Activated CD4-positive, alpha-beta T cell treated with anti-CD3 and anti-CD28 coated beads, Interleukin-2, amount 50 U/mL, for 24 hours (primary cell): ENCODE measurements at regions not wholly inside any gene's neighbourhood (a gene's known extent, or its start where the extent isn't known, plus 50 kb on each side); places are given as distances from the start of the nearest gene placed in this dataset.

Experiments used
- DNase-seq, 2 donors: peaks; one replicate each; pipeline ENCODE4 v3.0.0-alpha.2; 2020; ENCODE audit warnings: low read depth in 1 of 2, low spot score in 1 of 2

DNA sequence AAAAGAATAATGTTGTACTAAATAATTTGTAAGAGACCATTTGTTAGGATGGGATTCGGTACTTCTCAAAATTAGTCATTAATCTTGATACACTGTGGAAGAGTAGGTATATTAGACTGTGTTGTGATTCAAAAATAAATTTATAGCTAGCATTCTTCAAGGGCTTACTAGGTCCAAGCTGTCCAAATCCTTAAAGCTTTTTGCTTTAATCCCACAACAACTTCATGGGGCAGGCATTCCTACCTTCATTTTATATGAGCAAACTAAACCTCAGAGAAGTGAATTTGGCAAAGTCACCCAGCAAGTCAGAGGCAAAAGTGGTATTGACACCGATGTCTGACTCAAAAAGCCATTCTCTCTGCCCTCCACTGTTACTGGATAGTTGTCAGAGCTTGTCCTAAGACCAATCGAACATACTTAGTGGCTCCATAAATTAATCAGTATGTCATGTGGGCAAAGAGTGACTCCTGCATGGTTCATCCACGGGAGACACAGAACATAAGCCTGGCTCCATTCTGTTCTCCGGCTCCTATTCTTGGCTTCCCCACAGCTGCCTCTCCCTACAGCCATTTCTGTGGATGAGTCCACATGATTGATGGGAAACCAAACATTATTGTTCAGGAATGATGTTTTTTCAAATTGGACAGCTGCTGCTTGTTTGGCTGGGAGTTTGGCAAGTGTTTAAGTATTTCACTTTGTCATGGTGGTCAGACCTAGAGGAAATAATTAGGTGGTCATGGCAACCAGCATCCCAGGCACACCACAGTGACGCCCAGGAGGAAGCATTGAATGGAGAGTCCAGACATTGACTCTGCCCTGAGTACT, 133.4 kb upstream of the FGGY start:
- DNase-seq, result no peak

DNA sequence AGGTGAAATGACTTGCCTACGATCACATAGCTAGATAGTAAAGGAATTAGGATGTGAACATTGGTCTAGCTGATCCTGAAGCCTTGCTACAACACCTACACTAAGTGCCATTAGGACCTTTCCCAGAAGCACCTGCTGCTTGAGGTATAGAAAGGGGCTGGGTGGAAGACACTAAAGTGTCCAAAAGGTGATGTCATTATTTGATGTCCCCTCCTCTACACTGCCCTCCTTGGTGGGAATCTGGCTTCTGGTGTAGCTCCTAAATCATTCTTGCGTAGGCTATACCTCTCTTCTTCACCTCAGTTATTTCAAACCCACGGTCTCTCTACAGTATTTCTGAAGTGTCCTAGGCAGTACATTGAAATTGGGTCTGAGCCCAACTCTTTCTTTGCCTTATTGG, 132.5 kb upstream of the FGGY start:
- DNase-seq, result no peak

DNA sequence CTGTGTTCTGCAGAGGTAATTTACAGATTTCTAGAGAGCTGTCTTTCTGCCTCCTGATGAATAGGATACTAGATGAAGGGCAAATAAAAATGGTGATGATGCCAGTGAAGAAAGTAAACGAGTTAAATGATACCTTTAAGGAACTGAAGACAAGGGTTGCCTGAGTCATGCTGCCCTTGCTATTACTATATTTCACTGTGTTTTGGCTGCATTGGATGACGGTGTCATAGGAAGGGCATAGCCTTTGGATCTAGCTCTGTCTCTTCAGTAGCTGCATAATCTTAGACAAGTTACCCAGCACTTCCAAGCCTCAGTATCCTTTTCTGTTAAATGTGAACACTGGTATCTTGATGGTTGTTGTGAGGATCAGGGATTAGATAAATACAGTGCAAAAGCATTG, 131.5 kb upstream of the FGGY start:
- DNase-seq, result no peak

DNA sequence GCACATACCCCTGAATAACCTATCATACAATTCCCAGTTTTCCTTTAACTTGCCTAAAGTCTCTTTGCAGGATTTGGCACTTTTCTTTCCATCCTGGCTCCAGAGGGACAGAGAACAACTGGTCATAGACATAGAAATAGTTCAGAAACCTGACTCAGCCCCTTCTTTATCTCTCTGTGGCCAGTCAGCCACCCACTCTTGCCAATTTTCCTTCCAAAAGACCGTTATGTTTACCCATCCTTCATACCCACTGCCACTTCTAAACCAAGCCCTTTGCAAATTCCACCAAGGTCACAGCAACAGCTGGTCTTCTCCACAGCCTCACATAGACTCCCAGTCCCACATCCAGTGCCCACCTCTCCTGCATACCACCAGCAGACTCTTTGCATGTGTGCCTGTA, 127.2 kb upstream of the FGGY start:
- DNase-seq, result no peak

DNA sequence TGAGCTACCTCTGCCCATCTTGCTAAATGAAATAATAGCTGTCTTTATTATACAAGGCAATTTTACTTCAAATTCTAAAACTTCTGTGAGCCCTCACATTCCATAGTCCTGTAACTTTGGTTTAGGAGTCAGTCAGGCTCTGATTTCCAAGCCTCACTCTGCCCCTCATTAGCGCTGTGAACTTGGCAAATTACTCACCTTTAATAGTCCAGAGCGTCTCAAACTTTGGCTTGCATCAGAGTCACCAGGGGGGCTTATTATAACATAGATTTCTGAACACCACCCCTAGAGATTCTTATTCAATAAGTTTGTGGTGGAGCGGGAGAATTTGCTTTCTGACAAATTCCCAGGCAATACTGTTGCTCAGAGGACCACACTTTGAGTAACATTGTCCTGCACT, 126.2 kb upstream of the FGGY start:
- no peak for DNase-seq

DNA sequence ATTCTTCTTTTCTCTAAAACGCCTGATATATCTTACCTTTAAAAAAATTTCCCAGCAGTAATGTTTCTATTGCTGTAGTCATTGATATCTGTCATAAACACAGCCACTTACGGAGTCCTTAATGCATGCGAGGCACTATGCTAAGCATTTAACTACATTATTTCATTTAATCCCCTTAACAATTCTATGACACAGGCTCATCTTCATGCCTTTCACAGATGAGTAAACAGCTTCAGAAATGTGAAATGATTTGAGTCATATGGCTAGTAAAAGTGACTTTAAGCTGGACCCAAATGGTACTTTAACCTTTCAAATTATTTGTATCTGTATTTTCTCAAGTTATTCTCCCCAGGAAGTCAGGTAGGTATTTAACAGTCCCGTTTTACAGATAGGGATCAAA, 125.1 kb upstream of the FGGY start:
- no peak for DNase-seq

DNA sequence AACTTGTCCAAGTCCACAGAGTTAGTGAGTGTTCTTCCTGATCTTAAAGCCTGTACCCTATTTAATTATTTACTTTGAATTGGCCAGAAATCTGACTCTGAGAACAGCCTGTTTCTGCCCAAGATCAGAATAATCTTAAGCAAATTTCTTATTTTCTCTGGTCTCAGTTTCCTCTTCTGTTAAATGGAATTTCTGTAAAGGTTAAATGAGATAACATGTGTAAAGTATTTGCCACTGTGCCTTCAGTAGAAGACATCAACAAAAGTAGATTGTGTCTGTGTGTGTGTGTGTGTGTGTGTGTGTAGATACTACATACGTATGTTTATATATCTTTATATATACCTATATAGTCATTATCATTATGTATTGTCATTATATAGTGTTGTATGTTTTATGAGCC, 124.2 kb upstream of the FGGY start:
- no peak for DNase-seq

DNA sequence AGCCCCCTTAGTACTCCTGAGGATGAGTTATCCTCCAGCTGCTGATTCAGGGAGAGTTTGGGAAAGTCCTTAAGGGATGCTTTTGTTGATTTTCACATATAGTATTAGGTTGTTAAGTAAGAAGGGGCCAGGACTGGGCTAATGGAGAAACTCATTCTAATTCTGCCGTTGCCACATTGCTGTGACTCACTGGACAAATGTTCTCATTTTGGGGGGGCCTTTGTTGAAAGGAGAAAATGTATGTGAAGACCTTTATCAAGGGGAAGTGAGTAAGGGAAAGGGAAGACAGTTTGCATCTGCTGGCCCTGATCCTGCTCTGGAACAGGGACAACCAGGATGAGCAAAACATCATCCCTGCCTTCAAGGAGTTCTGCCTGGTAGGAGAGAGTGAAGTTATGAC, 123.2 kb upstream of the FGGY start:
- no peak for DNase-seq

DNA sequence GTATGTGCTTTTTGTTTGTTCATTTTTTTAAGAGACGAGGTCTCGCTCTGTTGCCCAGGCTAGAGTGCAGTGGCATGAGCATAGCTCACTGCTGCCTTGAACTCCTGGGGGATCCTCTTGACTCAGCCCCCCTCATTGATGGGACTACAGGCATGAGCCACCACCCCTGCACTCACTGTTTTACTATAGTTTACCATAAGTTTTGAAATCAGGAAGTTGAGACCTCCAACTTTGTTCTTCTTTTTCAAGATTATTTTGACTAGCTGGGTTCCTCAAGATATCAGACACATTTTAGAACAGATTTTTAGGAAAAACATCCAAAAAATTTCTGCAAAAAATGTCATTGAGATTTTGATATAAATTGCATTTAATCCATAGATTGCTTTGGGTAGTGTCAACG, 120.4 kb upstream of the FGGY start:
- no peak for DNase-seq

DNA sequence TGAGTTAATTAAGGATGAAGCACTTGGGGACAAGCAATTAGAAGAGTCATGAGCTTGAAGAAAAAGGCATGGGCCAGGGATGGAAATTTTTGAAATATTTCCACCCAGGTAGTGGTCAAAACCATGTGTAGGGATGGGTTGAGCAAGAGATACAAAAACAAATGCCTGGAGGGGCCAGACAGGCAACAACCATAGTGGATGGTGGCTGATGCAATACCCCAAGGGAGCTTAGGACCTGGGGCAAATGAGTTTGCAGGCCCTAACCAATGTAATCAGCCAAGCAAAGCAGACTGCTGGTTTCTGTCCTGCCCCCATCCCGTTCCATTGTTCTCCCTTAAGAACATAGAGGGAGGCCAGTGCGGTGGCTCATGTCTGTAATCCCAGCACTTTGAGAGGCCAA, 119.1 kb upstream of the FGGY start:
- DNase-seq, result no peak

DNA sequence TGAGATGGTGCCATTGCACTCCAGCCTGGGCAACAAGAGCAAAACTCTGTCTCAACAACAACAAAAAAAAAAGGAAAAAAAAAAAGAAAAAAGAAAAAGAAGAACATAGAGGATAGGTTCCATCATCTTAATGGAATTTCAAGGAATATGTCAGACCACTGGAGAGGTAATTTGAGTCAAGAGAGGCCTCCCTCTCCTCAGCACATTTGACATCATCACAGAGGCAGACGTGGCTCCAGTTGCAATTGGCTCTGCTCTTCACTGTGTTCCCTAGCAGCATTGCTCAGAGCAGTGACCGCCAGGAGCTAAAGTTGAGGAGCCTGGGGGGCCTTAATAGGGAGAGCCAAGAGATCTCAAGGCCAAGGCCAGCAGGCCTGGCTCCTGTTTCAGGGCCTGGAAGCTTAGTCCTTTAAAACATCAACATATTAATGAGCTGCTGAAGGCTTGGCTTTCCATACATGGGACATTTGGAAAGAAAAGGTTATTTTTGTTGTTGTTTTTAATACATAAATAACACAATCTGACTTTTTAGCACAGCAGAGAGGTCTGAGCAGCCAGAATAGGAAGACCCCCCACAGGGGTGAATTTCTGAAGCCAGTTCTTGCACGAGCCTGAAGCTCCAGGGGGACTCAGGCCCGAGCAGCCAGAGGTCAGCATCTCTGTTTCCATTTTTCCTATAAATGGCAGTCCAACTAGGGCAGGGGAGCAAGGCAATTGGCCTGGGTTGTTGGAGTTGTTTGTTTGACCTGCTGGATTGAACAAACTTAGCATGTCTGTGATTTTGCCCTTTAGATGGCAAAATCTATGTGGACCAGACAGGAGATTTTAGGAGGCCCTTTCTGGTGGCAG, 118.3 kb upstream of the FGGY start:
- no peak for DNase-seq

DNA sequence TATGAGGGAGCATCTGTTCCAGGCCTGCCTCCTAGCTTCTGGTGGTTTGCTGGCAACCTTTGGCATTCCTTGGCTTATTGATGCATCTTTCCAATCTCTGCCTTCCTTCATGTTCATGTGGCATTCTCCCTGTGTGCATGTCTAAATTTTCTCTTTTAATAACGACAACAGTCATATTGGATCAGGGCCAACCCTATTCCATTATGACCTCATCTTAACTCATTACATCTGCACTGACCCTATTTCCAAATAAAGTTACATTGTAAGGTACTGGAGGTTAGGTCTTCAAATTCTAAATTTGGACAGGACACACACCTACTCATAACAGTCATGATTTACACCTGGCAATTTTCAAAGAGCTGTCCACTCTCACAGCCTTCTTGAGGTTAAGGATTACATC, 117.2 kb upstream of the FGGY start:
- no peak for DNase-seq

DNA sequence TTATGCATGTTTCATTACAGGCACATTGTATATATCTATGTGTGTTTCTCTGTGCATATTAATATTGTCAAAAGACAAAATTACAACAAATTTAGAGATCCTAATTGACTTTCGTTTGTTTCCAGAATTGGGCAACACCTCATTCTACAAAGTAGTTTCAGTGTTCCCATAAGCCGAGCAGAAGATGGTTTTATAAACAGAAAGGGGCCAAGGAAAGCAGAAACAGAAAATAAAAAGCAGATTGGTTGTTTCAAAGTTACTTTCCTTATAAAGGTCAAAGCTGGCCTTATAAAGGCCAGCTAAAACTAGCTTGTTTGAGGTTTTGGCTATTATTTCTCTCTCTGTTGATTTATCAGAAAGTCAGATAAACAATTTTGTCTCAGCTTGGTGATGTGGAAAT, 116.2 kb upstream of the FGGY start:
- DNase-seq, result no peak

DNA sequence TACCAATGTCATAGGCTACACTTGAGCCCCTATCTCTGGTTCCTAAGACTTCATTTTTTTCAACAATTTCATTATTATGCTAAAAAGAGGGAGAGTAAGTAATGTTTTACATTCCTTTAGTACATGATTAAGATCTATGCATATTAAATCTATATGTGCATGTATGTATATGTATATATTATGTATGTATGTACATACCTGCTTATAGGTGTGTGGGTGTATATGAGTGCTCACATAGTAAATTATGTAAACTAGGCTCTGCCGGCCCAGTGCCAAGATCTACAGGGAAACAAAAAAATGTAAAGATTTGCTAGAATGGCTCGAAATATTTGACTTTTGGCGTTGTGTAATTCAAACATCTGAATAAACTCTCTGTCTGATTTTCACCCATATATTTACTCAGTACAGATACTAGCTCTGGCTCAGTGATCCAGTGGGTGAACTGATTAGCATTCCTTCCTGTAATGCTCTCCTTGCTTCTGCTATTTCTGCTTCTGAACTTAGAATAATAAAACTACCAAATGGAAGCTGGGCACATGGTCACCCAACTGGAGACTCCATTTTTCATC, 113.1 kb upstream of the FGGY start:
- DNase-seq, result no peak

DNA sequence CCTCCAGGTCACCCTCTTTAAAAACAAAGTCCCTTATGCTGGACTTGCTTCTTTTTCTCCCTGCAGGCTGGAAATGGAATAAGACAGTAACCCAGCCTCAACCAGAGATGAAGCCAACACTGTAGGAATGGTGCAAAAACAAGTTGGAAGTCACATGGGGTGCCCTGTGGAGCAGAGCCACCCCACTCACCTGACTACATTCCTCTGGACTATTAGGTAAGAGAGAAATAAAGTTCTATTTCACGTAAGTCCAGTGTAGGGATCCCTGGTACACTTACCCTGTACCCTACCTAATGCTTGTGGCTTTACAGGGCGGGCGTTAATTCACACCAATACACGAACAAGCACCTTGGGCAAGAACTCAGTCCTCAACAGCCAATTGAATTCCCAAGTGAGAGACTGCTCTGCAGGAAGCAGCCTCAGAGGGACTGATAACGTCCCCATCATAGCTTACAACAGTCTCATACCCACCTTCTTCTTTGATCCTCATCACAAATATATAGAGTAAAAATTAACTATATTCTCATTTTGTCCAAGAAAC, 112.5 kb upstream of the FGGY start:
- no peak for DNase-seq

DNA sequence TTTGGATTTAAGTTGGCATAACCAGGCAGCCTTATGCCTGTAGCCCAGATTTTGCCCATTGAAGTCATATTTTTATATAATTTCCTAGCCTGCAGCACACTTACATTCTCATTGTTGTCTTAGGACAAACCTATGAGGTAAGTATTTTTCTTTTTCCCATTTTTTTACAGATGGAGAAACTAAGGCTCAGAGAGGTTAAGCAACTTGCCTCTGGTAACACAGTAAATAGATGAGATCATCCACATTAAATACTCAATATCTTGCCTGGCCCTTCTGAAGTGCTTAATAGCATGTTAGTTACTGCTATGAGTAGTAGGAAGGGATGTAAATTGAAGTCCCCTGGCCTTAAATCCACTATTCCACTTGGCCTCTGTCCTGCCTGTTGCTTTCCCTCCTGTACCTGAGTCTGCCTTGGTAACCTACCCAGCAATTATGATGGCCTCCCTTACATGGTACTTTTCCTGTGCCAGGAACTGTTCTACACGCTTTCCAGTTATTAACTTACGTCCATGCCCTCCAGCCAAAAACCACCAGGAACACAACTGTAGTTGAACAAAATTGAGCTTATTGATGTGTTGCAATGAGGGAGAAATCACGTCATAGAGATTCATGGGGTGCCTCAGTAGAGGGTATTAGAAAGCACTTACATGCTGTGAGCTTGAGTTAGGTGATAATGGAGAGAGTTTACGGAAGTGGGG, 111.6 kb upstream of the FGGY start:
- no peak for DNase-seq

DNA sequence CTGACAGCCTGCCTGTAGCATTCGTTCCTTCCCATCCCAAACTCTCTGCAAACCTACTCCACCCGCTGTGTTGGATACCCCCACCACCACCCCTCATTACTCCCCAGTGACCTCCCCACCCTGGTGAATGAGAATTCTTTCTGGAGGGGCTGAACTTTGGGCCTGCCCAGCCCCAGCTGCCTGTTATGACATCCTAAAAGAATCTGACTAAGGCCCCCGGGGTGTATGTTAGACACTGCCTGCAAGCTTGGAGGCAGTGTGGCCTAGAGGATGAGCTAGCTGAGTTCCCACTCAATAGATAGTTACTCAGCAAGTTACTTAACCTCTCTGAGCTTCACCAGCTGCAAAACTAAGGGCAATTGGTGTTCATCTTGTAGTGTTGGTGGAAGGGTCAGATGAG, 110.2 kb upstream of the FGGY start:
- no peak for DNase-seq

DNA sequence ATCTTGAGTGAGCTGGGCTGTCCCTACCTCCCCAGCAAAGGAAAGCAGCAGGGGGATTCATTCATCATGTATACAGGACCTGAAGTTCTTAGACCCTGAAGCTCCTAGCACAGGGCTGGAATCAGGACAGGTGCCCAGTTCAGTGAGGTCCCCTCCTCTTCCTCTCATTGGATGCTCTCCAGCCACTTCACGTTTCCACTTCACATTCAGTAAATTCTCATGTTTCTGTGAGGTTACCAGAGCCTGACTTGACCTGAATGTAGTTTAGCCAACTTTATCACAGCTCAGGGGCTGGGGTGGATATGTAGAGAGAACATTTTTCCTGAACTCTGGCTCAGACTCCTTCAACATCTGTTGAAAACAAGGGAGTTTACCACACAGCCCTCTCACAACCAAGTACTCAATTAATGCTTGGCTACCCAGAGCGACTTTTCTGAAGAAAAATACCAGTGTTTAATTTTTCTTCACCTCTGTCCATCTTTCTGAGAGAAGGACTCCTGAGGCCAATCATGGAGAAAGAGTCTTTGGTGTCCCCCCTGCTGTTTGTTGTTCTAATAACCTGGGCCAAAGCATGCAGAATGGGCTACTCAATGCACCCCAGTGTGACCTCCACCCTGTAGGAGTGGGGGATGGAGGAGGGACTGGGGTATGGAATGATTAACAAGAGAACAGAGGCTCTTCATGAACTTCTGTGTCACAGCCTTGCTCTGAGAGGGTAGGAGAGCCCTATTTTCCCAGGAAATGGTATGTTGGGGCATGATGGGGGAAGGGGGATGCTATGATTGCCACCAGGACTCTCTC, 108.3 kb upstream of the FGGY start:
- no peak for DNase-seq

DNA sequence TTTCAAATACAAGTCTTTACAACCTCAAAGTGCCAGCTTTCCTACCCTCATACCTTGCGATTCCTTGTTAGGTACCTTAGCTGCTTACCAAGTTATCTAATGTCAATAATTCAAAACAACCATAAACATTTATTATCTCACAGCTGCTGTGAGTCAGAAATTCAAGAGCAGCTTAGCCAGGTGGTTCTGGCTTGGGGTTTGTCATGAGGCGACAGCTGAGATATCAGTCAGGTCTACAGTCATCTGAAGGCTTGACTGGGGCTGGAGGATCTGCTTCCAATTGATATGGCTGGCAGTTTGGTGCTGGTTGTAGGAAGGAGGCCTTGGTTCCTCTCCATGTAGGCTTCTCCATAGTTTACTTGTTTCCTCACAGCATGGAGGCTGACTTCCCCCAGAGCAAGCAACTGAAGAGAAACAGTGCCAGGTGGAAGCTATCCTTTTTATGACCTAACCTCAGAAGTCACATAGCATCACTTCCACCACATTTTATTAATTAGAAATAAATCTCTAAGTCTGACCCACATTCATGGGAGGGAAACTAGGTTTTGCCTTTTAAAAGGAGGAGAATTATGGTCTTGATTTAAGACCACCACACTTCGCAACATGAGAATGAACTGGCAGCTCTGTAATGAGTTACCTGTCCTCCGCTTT, 103.3 kb upstream of the FGGY start:
- DNase-seq, result no peak

DNA sequence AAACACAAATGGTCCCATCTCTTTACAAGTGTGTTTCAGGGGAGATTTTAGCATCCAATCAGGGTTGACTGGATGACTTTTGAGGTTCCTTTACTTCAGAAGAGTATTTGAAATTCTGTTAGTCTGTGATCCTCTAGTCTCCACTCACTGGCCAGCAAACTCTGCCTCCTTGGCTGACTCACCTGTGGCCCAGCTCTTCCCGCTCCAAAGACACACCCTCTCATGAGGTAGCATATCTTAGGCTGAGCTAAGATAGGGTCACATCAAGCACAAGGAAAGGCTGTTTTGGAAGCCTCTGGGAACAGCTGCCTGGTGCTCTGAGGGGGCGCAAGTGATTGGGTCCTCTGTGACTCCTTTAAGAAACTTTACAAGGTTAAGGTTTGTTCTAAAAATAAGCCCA, 102.3 kb upstream of the FGGY start:
- no peak for DNase-seq
